OCI-LY3 (cell line): ENCODE measurements at regions not wholly inside any gene's neighbourhood (a gene's known extent, or its start where the extent isn't known, plus 50 kb on each side); places are given as distances from the start of the nearest gene placed in this dataset.

Experiments
- H2AFZ ChIP-seq: fragments of 200-600, 300-600 bp; shearing (Covaris generic); 2 replicates; pipeline ENCODE4 v1.6.0; 2014; ENCODE audit warnings: antibody characterized with exemption, low read depth, low read length
- H3K27ac ChIP-seq: fragments of 200-600, 300-600 bp; sonication (generic); 2 replicates; pipeline ENCODE4 v1.5.1; 2014; ENCODE audit warnings: mild to moderate bottlenecking, low read length, moderate library complexity, mixed read lengths
- H3K27me3 ChIP-seq: fragments of 200-600, 300-600 bp; sonication (generic); 2 replicates; pipeline ENCODE4 v1.6.1; 2014; ENCODE audit warnings: low read depth, low read length, mixed read lengths
- H3K36me3 ChIP-seq: fragments of 200-600, 300-600 bp; sonication (generic); replicated peaks from 2 replicates; pipeline ENCODE3; 2014; ENCODE audit warnings: low read depth, low read length, mixed read lengths
- H3K4me1 ChIP-seq: fragments of 300-600, 200-600 bp; sonication (generic); 2 replicates; pipeline ENCODE4 v1.6.1; 2014; ENCODE audit warnings: low read length, mixed read lengths
- H3K4me2 ChIP-seq: fragments of 200-600, 300-600 bp; sonication (generic); 2 replicates; pipeline ENCODE4 v1.6.1; 2014; ENCODE audit warnings: low read length, mixed read lengths
- H3K4me3 ChIP-seq: fragments of 300-600, 200-600 bp; sonication (generic); 2 replicates; pipeline ENCODE4 v1.5.1; 2014; ENCODE audit warnings: antibody characterized with exemption, mild to moderate bottlenecking, low read length, moderate library complexity
- H3K79me2 ChIP-seq: fragments of 300-600, 200-600 bp; shearing (Covaris generic); 2 replicates; pipeline ENCODE4 v1.6.1; 2014; ENCODE audit warnings: mild to moderate bottlenecking, low read length, mixed read lengths
- H3K9ac ChIP-seq: fragments of 300-600, 200-600 bp; shearing (Covaris generic); 2 replicates; pipeline ENCODE4 v1.6.0; 2014; ENCODE audit warnings: mild to moderate bottlenecking, low read length, moderate library complexity
- H3K9me3 ChIP-seq: fragments of 200-600, 300-600 bp; shearing (Covaris generic); 2 replicates; pipeline ENCODE4 v1.6.1; 2014; ENCODE audit warnings: low read length, mixed read lengths; ENCODE audit not compliant: insufficient read depth
- H4K20me1 ChIP-seq: fragments of 200-600, 300-600 bp; sonication (generic); 2 replicates; pipeline ENCODE4 v1.6.1; 2016; ENCODE audit warnings: low read length, mixed read lengths; ENCODE audit not compliant: insufficient read depth
- CTCF ChIP-seq: fragments of 200-600, 300-600 bp; sonication (generic); IDR thresholded peaks from 2 replicates; pipeline ENCODE4 v1.5.1; 2014; ENCODE audit warnings: antibody characterized with exemption, low read length, low read depth
- EZH2phosphoT487 ChIP-seq: fragments of 200-600 bp; shearing (Covaris generic); IDR thresholded peaks from 2 replicates; pipeline ENCODE4 v1.6.1; 2018; ENCODE audit warnings: antibody characterized with exemption, mixed run types, low read depth

GRCh38 chr7:106376026-106376799 lies 91.4 kb upstream of the NAMPT start:
- no peaks in the 10 kb centered on the region for H3K36me3 ChIP-seq
- H4K20me1 ChIP-seq: no peaks in the 10 kb centered on the region
- H3K4me2 ChIP-seq: no peak overlapping the region
- no peak overlapping the region for H2AFZ ChIP-seq
- peaks cover 56% of the 10 kb centered on the region for H3K4me1 ChIP-seq
- no peaks in the 10 kb centered on the region for H3K79me2 ChIP-seq
- H3K27ac ChIP-seq: no peak overlapping the region
- H3K9ac ChIP-seq: no peak overlapping the region
- 0 out of 2 replicates have a peak, but pooled peaks cover 3% of the 10 kb centered on the region for H3K27me3 ChIP-seq
- TF ChIP-seq CTCF (no peak), EZH2phosphoT487 (no peak)
- no peaks in the 10 kb centered on the region for H3K9me3 ChIP-seq
- H3K4me3 ChIP-seq: no peak overlapping the region

GRCh38 chr7:106375499-106375898 lies 90.7 kb upstream of the NAMPT start:
- no peak overlapping the region for H3K27ac ChIP-seq
- no peaks in the 10 kb centered on the region for H3K79me2 ChIP-seq
- H4K20me1 ChIP-seq: no peaks in the 10 kb centered on the region
- H3K9me3 ChIP-seq: no peaks in the 10 kb centered on the region
- H3K4me1 ChIP-seq: peaks cover 53% of the 10 kb centered on the region
- no peak overlapping the region for H2AFZ ChIP-seq
- H3K9ac ChIP-seq: no peak overlapping the region
- H3K4me3 ChIP-seq: no peak overlapping the region
- H3K36me3 ChIP-seq: no peaks in the 10 kb centered on the region
- H3K27me3 ChIP-seq: 0 out of 2 replicates have a peak, but pooled peaks cover 3% of the 10 kb centered on the region
- H3K4me2 ChIP-seq: no peak overlapping the region
- TF ChIP-seq EZH2phosphoT487 (no peak), CTCF (no peak)

- Histone ChIP-seq H3K79me2 (no peaks in the 10 kb centered on the region), H3K4me3 (no peak overlapping the region), H3K36me3 (no peaks in the 10 kb centered on the region), H3K4me2 (no peak overlapping the region), H3K9me3 (no peaks in the 10 kb centered on the region), H3K4me1 (peaks cover 47% of the 10 kb centered on the region), H3K9ac (no peak overlapping the region), H3K27ac (no peak overlapping the region), H3K27me3 (0 out of 2 replicates have a peak, but pooled peaks cover 3% of the 10 kb centered on the region), H2AFZ (no peak overlapping the region), H4K20me1 (no peaks in the 10 kb centered on the region)
- TF ChIP-seq EZH2phosphoT487: no peak
Measured at GRCh38 chr7:106374437-106374836, 89.7 kb upstream of the NAMPT start.

GRCh38 chr7:106372595-106373318 lies 88.0 kb upstream of the NAMPT start:
- Histone ChIP-seq H3K36me3 (no peaks in the 10 kb centered on the region), H3K9me3 (no peaks in the 10 kb centered on the region), H2AFZ (no peak overlapping the region), H3K4me1 (peaks cover 36% of the 10 kb centered on the region), H3K27me3 (0 out of 2 replicates have a peak, but pooled peaks cover 3% of the 10 kb centered on the region), H3K79me2 (no peaks in the 10 kb centered on the region), H3K27ac (no peak overlapping the region), H3K4me3 (no peak overlapping the region), H3K9ac (no peak overlapping the region), H4K20me1 (no peaks in the 10 kb centered on the region), H3K4me2 (no peak overlapping the region)
- TF ChIP-seq EZH2phosphoT487 (no peak), CTCF (no peak)
